ENCODE measurements at regions not wholly inside any gene's neighbourhood (a gene's known extent, or its start where the extent isn't known, plus 50 kb on each side); places are given as distances from the start of the nearest gene placed in this dataset.

DNA sequence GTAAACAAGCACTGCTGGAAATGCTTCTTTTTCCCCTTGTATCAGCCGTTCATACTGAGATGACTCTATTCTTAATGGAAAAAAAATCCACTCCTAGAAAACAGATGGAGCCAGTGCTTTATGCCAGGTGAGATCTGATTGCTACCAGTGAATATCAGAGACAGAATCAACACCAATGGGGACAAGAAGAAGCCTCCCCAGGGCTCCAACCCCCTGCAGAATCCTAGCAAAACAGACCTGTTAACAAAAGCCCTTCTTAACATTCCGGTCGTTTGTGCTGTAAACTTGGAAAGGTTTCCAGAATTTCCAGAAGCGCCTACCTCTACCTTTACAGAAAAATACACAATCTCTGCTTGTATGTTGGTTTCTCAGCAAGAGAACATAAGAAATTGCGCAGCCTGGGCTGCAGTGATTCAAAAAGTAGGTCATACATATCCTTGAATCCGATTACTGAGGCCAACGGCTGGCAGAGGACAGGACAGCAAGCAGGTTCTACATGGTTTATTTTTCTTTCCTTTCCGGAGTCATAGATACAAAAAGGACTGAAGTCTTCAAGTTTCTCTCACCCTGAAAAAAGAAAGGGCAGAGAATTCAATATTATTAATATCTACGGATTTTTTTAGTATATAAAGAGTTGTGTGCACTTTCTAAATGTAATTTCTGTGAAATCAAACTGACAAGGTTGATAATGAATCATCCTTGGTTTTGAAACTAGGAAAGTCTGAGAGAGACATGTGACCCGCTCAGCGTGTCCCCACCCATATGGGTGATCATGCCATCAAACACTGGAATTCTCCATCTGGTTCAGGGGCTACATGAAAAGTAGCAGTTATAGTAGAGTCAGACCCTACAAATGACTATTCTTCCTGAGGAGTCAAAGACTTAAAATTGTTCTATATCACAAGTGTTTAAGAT lies 266.7 kb upstream of the MGAT5 start (continued):
- TF ChIP-seq, protein P1, sequence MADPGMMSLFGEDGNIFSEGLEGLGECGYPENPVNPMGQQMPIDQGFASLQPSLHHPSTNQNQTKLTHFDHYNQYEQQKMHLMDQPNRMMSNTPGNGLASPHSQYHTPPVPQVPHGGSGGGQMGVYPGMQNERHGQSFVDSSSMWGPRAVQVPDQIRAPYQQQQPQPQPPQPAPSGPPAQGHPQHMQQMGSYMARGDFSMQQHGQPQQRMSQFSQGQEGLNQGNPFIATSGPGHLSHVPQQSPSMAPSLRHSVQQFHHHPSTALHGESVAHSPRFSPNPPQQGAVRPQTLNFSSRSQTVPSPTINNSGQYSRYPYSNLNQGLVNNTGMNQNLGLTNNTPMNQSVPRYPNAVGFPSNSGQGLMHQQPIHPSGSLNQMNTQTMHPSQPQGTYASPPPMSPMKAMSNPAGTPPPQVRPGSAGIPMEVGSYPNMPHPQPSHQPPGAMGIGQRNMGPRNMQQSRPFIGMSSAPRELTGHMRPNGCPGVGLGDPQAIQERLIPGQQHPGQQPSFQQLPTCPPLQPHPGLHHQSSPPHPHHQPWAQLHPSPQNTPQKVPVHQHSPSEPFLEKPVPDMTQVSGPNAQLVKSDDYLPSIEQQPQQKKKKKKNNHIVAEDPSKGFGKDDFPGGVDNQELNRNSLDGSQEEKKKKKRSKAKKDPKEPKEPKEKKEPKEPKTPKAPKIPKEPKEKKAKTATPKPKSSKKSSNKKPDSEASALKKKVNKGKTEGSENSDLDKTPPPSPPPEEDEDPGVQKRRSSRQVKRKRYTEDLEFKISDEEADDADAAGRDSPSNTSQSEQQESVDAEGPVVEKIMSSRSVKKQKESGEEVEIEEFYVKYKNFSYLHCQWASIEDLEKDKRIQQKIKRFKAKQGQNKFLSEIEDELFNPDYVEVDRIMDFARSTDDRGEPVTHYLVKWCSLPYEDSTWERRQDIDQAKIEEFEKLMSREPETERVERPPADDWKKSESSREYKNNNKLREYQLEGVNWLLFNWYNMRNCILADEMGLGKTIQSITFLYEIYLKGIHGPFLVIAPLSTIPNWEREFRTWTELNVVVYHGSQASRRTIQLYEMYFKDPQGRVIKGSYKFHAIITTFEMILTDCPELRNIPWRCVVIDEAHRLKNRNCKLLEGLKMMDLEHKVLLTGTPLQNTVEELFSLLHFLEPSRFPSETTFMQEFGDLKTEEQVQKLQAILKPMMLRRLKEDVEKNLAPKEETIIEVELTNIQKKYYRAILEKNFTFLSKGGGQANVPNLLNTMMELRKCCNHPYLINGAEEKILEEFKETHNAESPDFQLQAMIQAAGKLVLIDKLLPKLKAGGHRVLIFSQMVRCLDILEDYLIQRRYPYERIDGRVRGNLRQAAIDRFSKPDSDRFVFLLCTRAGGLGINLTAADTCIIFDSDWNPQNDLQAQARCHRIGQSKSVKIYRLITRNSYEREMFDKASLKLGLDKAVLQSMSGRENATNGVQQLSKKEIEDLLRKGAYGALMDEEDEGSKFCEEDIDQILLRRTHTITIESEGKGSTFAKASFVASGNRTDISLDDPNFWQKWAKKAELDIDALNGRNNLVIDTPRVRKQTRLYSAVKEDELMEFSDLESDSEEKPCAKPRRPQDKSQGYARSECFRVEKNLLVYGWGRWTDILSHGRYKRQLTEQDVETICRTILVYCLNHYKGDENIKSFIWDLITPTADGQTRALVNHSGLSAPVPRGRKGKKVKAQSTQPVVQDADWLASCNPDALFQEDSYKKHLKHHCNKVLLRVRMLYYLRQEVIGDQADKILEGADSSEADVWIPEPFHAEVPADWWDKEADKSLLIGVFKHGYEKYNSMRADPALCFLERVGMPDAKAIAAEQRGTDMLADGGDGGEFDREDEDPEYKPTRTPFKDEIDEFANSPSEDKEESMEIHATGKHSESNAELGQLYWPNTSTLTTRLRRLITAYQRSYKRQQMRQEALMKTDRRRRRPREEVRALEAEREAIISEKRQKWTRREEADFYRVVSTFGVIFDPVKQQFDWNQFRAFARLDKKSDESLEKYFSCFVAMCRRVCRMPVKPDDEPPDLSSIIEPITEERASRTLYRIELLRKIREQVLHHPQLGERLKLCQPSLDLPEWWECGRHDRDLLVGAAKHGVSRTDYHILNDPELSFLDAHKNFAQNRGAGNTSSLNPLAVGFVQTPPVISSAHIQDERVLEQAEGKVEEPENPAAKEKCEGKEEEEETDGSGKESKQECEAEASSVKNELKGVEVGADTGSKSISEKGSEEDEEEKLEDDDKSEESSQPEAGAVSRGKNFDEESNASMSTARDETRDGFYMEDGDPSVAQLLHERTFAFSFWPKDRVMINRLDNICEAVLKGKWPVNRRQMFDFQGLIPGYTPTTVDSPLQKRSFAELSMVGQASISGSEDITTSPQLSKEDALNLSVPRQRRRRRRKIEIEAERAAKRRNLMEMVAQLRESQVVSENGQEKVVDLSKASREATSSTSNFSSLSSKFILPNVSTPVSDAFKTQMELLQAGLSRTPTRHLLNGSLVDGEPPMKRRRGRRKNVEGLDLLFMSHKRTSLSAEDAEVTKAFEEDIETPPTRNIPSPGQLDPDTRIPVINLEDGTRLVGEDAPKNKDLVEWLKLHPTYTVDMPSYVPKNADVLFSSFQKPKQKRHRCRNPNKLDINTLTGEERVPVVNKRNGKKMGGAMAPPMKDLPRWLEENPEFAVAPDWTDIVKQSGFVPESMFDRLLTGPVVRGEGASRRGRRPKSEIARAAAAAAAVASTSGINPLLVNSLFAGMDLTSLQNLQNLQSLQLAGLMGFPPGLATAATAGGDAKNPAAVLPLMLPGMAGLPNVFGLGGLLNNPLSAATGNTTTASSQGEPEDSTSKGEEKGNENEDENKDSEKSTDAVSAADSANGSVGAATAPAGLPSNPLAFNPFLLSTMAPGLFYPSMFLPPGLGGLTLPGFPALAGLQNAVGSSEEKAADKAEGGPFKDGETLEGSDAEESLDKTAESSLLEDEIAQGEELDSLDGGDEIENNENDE (IDR thresholded peaks at IDR 0.05; ENCODE audit: insufficient replicate concordance, low read length) = no peak
- TF ChIP-seq SP2 (IDR thresholded peaks at IDR 0.05; ENCODE audit: low read length) = no peak
- TF ChIP-seq POLR2A (IDR thresholded peaks at IDR 0.05; ENCODE audit: control extremely low read depth in 1 of 2, low read depth in 2 of 2, low read length in 2 of 2) = no peak
- no peak for TF ChIP-seq CBX8 (IDR thresholded peaks at IDR 0.05; ENCODE audit: borderline replicate concordance, low read depth, low read length)
- TF ChIP-seq CEBPB (IDR thresholded peaks at IDR 0.05; ENCODE audit: low read depth, low read length) = no peak

Data from H1 (cell line).